Liver (tissue), 8 donors: ENCODE measurements at regions not wholly inside any gene's neighbourhood (a gene's known extent, or its start where the extent isn't known, plus 50 kb on each side); places are given as distances from the start of the nearest gene placed in this dataset.

Experiments used
- DNase-seq: peaks from one replicate; pipeline ENCODE4 v3.0.0-alpha.2; 2017; ENCODE audit warnings: low spot score
- H3K27ac ChIP-seq, 2 donors: one replicate each; pipeline ENCODE4 v1.7.0; 2013; ENCODE audit warnings: inconsistent platforms in 2 of 2, low read length in 2 of 2, control low read depth in 1 of 2, low read depth in 1 of 2, mild to moderate bottlenecking in 1 of 2
- H3K27me3 ChIP-seq, 4 donors: one replicate each; pipeline versions ENCODE4 v1.6.1 to v1.7.0; 2013; ENCODE audit warnings: low read length in 3 of 4, inconsistent platforms in 1 of 4, mild to moderate bottlenecking in 1 of 4, moderate library complexity in 1 of 4; ENCODE audit not compliant: control insufficient read depth in 4 of 4, insufficient read depth in 4 of 4
- H3K36me3 ChIP-seq, 4 donors: one replicate each; pipeline versions ENCODE4 v1.6.1 to v1.7.0; 2013; ENCODE audit warnings: low read length in 3 of 4, mild to moderate bottlenecking in 3 of 4, low read depth in 1 of 4, moderate library complexity in 1 of 4; ENCODE audit not compliant: control insufficient read depth in 4 of 4, insufficient read depth in 3 of 4
- H3K4me1 ChIP-seq, 4 donors: one replicate each; pipeline versions ENCODE4 v1.6.1 to v1.7.0; 2013; ENCODE audit warnings: low read length in 3 of 4, mild to moderate bottlenecking in 3 of 4, moderate library complexity in 1 of 4; ENCODE audit not compliant: control insufficient read depth in 4 of 4, insufficient read depth in 4 of 4
- H3K4me3 ChIP-seq, 3 donors: one replicate each; pipeline versions ENCODE4 v1.6.1 to v1.7.0; 2013; ENCODE audit warnings: low read length in 3 of 3, control low read depth in 1 of 3, low read depth in 1 of 3, mild to moderate bottlenecking in 1 of 3
- H3K9ac ChIP-seq, 2 donors: one replicate each; pipeline ENCODE4 v1.7.0; 2013; ENCODE audit warnings: low read length in 2 of 2, mild to moderate bottlenecking in 2 of 2, moderate library complexity in 2 of 2, control low read depth in 1 of 2, low read depth in 1 of 2
- H3K9me3 ChIP-seq, 4 donors: one replicate each; pipeline versions ENCODE4 v1.6.1 to v1.7.0; 2013; ENCODE audit warnings: low read length in 3 of 4; ENCODE audit not compliant: control insufficient read depth in 4 of 4
- ATF3 ChIP-seq: IDR thresholded peaks from 2 replicates; pipeline ENCODE4 v1.6.1; 2016; ENCODE audit warnings: antibody characterized with exemption
- CTCF ChIP-seq: fragments of 150-350 bp; IDR thresholded peaks from 2 replicates; pipeline ENCODE4 v1.5.1; 2017; ENCODE audit warnings: improper control_type of control experiment, low read depth, low read length; ENCODE audit not compliant: missing input control
- EGR1 ChIP-seq, 2 donors: IDR thresholded peaks; 2 replicates each; pipeline ENCODE4 v1.6.1; 2016 to 2018; ENCODE audit warnings: antibody characterized with exemption in 2 of 2, low read depth in 2 of 2
- FOXA2 ChIP-seq: IDR thresholded peaks from 2 replicates; pipeline ENCODE4 v1.6.1; 2016; ENCODE audit warnings: antibody characterized with exemption
- GABPA ChIP-seq, 2 donors: IDR thresholded peaks in 1 of 2; conservative IDR thresholded peaks in 1 of 2; 2 replicates each; pipeline ENCODE4 v1.6.1; 2016; ENCODE audit warnings: antibody characterized with exemption in 2 of 2, mild to moderate bottlenecking in 1 of 2, moderate library complexity in 1 of 2
- HNF4A ChIP-seq, 2 donors: conservative IDR thresholded peaks; 2 replicates each; pipeline ENCODE4 v1.6.1; 2016; ENCODE audit warnings: antibody characterized with exemption in 2 of 2, mild to moderate bottlenecking in 2 of 2
- HNF4G ChIP-seq: IDR thresholded peaks from 2 replicates; pipeline ENCODE4 v1.6.1; 2016; ENCODE audit warnings: antibody characterized with exemption
- JUND ChIP-seq, 2 donors: IDR thresholded peaks; 2 replicates each; pipeline ENCODE4 v1.6.1; 2016; ENCODE audit warnings: antibody characterized with exemption in 2 of 2
- MAX ChIP-seq: IDR thresholded peaks from 2 replicates; pipeline ENCODE4 v1.6.1; 2016; ENCODE audit warnings: antibody characterized with exemption
- RAD21 ChIP-seq, 2 donors: IDR thresholded peaks; 2 replicates each; pipeline ENCODE4 v1.6.1; 2016; ENCODE audit warnings: antibody characterized with exemption in 2 of 2, mild to moderate bottlenecking in 2 of 2
- REST ChIP-seq: IDR thresholded peaks from 2 replicates; pipeline ENCODE4 v1.6.1; 2016; ENCODE audit warnings: antibody characterized with exemption, mild to moderate bottlenecking
- RXRA ChIP-seq, 2 donors: IDR thresholded peaks; 2 replicates each; pipeline ENCODE4 v1.6.1; 2017 to 2018; ENCODE audit warnings: antibody characterized with exemption in 2 of 2, mild to moderate bottlenecking in 1 of 2
- TAF1 ChIP-seq: conservative IDR thresholded peaks from 2 replicates; pipeline ENCODE4 v1.6.1; 2016; ENCODE audit warnings: antibody characterized with exemption, mild to moderate bottlenecking
- WGBS: extraction: QIAGEN DNeasy Blood & Tissue Kit; methylation state at CpG from one replicate; pipeline ENCODE4 v1.1.7; 2013; 5-methylcytosine and 5-hydroxymethylcytosine counted together
- donor health status: healthy.
- donor health status: healthy.
- donor health status: healthy.
- donor health status: healthy.
- donor health status: healthy.

- TF ChIP-seq ATF3 = no peak
- no peak for TF ChIP-seq JUND (IDR thresholded peaks at IDR 0.05)
- no peak for TF ChIP-seq HNF4A (conservative IDR thresholded peaks at IDR 0.05)
- no peak for TF ChIP-seq GABPA (IDR thresholded peaks at IDR 0.05 in 1 of 2, conservative IDR thresholded peaks at IDR 0.05 in 1 of 2)
Observed at GRCh38 chr12:114194066-114194465, 211.9 kb downstream of the TBX5 start (continued).

DNA sequence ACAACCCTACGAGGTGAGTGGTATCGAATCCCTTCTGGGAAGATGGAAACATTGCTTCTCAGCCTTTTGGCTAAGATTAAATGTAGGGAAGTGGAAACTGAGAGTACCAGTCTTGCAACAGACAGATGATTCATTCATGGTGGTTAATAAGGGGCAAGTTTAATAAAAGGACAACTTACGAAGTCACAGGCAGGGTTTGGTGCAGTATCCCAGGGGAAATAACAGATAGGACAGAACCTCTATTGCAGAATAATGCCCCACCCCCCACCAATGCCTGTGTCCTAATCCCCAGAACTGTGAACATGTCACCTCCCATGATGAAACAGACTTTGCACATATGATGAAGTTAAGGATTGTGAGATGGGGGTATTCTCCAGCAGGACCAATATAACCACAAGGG is 212.5 kb downstream of the TBX5 start:
- Histone ChIP-seq H3K4me3 (no peak overlapping the region), H3K9me3 (peaks cover 0 to 4% (median 0%) of the 10 kb centered on the region in 4 donors), H3K27me3 (peaks cover 0 to 3% (median under 1%) of the 10 kb centered on the region in 4 donors), H3K4me1 (no peaks in the 10 kb centered on the region), H3K27ac (no peak overlapping the region), H3K36me3 (no peaks in the 10 kb centered on the region), H3K9ac (no peak overlapping the region)
- TF ChIP-seq JUND (IDR thresholded peaks at IDR 0.05) = no peak
- no peak for TF ChIP-seq MAX
- TF ChIP-seq HNF4G = no peak
- TF ChIP-seq REST = no peak
- no peak for TF ChIP-seq CTCF
- no peak for TF ChIP-seq ATF3
- WGBS = 88% methylated on average over 3 of the region's 3 CpGs
- no peak for DNase-seq

- 80% methylated on average over 5 of the region's 5 CpGs for WGBS
- Histone ChIP-seq H3K9ac (no peak overlapping the region), H3K4me1 (no peaks in the 10 kb centered on the region), H3K27ac (no peak overlapping the region), H3K9me3 (peaks cover 0 to 4% (median 0%) of the 10 kb centered on the region in 4 donors), H3K27me3 (peaks cover 0 to 3% (median under 1%) of the 10 kb centered on the region in 4 donors), H3K36me3 (no peaks in the 10 kb centered on the region), H3K4me3 (no peak overlapping the region)
- no peak for DNase-seq
- no peak for TF ChIP-seq ATF3
- no peak for TF ChIP-seq RXRA (IDR thresholded peaks at IDR 0.05)
- no peak for TF ChIP-seq HNF4A (conservative IDR thresholded peaks at IDR 0.05)
- no peak for TF ChIP-seq TAF1
- no peak for TF ChIP-seq RAD21 (IDR thresholded peaks at IDR 0.05)
- no peak for TF ChIP-seq GABPA (IDR thresholded peaks at IDR 0.05 in 1 of 2, conservative IDR thresholded peaks at IDR 0.05 in 1 of 2)
- TF ChIP-seq JUND (IDR thresholded peaks at IDR 0.05) = no peak
- TF ChIP-seq FOXA2 = no peak
- no peak for TF ChIP-seq MAX
- no peak for TF ChIP-seq EGR1 (IDR thresholded peaks at IDR 0.05; ENCODE audit: low read depth in 2 of 2)
- TF ChIP-seq CTCF = no peak
Observed at GRCh38 chr12:114192549-114192948, 213.4 kb downstream of the TBX5 start.
